ENCODE measurements at regions not wholly inside any gene's neighbourhood (a gene's known extent, or its start where the extent isn't known, plus 50 kb on each side); places are given as distances from the start of the nearest gene placed in this dataset.

DNA sequence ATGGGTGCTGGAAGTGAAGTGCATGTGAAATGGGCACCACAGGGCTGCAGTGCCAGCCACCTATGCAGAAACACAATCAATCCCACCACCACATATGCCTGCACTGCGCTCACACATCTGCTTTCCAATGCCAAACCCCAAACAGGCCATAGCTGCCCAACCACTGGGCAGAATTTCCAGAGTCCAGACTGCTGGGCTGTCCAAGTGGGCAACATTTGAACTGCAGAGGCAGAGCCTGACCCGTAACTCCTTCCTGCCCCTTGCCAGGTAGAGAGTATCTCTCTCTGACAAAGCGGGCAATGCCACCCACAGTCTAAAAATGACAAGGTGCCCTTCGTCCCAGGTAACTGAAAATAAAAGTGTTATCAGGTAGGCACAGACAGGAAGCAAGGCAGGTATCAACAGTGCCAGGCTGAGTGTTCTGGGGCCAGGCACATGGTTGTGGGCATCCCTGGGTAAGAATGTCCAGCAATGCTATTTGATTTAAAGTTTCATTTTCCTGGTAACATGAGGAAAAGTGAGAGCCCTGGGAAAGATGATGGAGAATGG, 79.5 kb downstream of the FOXA2 start:
- no peak overlapping the region for H3K27ac ChIP-seq (replicated peaks)
- no peaks in the 10 kb centered on the region for H3K27me3 ChIP-seq (ENCODE audit: insufficient read depth, poor library complexity, severe bottlenecking)
- TF ChIP-seq POLR2AphosphoS5 (IDR thresholded peaks at IDR 0.05; ENCODE audit: low read depth) (no peak), SPI1 (IDR thresholded peaks at IDR 0.05; ENCODE audit: borderline replicate concordance, low read depth) (no peak), GABPA (IDR thresholded peaks at IDR 0.05; ENCODE audit: low read depth) (no peak), REST (IDR thresholded peaks at IDR 0.05; ENCODE audit: insufficient replicate concordance, low read depth) (no peak)
- TF ChIP-seq, protein P1, sequence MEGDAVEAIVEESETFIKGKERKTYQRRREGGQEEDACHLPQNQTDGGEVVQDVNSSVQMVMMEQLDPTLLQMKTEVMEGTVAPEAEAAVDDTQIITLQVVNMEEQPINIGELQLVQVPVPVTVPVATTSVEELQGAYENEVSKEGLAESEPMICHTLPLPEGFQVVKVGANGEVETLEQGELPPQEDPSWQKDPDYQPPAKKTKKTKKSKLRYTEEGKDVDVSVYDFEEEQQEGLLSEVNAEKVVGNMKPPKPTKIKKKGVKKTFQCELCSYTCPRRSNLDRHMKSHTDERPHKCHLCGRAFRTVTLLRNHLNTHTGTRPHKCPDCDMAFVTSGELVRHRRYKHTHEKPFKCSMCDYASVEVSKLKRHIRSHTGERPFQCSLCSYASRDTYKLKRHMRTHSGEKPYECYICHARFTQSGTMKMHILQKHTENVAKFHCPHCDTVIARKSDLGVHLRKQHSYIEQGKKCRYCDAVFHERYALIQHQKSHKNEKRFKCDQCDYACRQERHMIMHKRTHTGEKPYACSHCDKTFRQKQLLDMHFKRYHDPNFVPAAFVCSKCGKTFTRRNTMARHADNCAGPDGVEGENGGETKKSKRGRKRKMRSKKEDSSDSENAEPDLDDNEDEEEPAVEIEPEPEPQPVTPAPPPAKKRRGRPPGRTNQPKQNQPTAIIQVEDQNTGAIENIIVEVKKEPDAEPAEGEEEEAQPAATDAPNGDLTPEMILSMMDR (IDR thresholded peaks at IDR 0.05; ENCODE audit: insufficient read depth, low read length), result no peak
- no peak overlapping the region for H3K4me3 ChIP-seq (replicated peaks; ENCODE audit: insufficient read depth, low read length)
- no peak for DNase-seq (ENCODE audit: low read depth in 1 of 2, low spot score in 1 of 2)

DNA sequence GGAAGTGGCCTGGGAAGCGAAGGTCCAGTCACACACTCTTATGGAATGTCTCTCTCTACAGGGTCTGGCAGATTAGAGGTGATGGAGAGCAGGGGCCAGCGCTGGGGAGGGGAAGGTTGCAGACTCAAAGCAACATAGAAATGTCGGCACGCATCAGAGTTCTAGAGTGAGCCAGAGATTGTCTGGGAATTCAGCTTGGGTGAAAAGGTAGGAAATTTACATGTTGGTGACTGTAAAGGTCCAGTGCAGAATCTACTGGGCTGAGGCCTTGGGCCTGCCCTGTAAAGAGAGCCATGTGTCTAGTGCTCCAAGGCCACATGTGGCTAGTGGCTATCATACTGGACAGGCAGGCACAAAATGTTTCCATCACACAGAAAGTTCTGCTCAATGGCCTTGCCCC, 80.8 kb downstream of the FOXA2 start:
- TF ChIP-seq, protein P1 (IDR thresholded peaks at IDR 0.05; ENCODE audit: insufficient read depth, low read length), result no peak
- no peak for TF ChIP-seq SPI1 (IDR thresholded peaks at IDR 0.05; ENCODE audit: borderline replicate concordance, low read depth)
- TF ChIP-seq POLR2AphosphoS5 (IDR thresholded peaks at IDR 0.05; ENCODE audit: low read depth), result no peak
- TF ChIP-seq REST (IDR thresholded peaks at IDR 0.05; ENCODE audit: insufficient replicate concordance, low read depth), result no peak
- no peak for TF ChIP-seq GABPA (IDR thresholded peaks at IDR 0.05; ENCODE audit: low read depth)
- H3K27ac ChIP-seq (replicated peaks), result no peak overlapping the region
- no peak for DNase-seq (ENCODE audit: low read depth in 1 of 2, low spot score in 1 of 2)
- no peaks in the 10 kb centered on the region for H3K27me3 ChIP-seq (ENCODE audit: insufficient read depth, poor library complexity, severe bottlenecking)
- H3K4me3 ChIP-seq (replicated peaks; ENCODE audit: insufficient read depth, low read length), result no peak overlapping the region

- DNase-seq (ENCODE audit: low read depth in 1 of 2, low spot score in 1 of 2), result no peak
Measured at GRCh38 chr20:22502731-22503191, 81.6 kb downstream of the FOXA2 start.

More at GRCh38 chr20:22502731-22503191, 81.6 kb downstream of the FOXA2 start:
- Histone ChIP-seq H3K4me3 (replicated peaks; ENCODE audit: insufficient read depth, low read length) (no peak overlapping the region), H3K27me3 (ENCODE audit: insufficient read depth, poor library complexity, severe bottlenecking) (no peaks in the 10 kb centered on the region), H3K27ac (replicated peaks) (no peak overlapping the region)
- TF ChIP-seq GABPA (IDR thresholded peaks at IDR 0.05; ENCODE audit: low read depth), result no peak
- TF ChIP-seq POLR2AphosphoS5 (IDR thresholded peaks at IDR 0.05; ENCODE audit: low read depth), result no peak
- no peak for TF ChIP-seq REST (IDR thresholded peaks at IDR 0.05; ENCODE audit: insufficient replicate concordance, low read depth)

All from HL-60 (cell line).